Right lobe of liver (tissue), 4 donors: ENCODE measurements at regions not wholly inside any gene's neighbourhood (a gene's known extent, or its start where the extent isn't known, plus 50 kb on each side); places are given as distances from the start of the nearest gene placed in this dataset.

Experiments
- POLR2A ChIP-seq: fragments of 450-650 bp; IDR thresholded peaks from one replicate; pipeline ENCODE4 v1.6.1; 2017; ENCODE audit warnings: antibody characterized with exemption, mild to moderate bottlenecking
- TF ChIP-seq, protein P1 (sequence below), 4 donors: fragments of 200-600 bp in 3 of 4; fragments of 450-650 bp in 1 of 4; IDR thresholded peaks; one replicate each; pipeline versions ENCODE4 v1.5.1 to v1.8.0; 2016 to 2022; ENCODE audit warnings: antibody characterized with exemption in 4 of 4, mild to moderate bottlenecking in 2 of 4
- donor health status: DM: no; HTN: no; CAD: no.
- donor health status: DM: no; HTN: no; CAD: no.
- donor health status: DM: no; HTN: yes; CAD: no.

GRCh38 chr6:157751547-157752200 is 71.4 kb upstream of the SNX9 start:
- TF ChIP-seq, protein P1, sequence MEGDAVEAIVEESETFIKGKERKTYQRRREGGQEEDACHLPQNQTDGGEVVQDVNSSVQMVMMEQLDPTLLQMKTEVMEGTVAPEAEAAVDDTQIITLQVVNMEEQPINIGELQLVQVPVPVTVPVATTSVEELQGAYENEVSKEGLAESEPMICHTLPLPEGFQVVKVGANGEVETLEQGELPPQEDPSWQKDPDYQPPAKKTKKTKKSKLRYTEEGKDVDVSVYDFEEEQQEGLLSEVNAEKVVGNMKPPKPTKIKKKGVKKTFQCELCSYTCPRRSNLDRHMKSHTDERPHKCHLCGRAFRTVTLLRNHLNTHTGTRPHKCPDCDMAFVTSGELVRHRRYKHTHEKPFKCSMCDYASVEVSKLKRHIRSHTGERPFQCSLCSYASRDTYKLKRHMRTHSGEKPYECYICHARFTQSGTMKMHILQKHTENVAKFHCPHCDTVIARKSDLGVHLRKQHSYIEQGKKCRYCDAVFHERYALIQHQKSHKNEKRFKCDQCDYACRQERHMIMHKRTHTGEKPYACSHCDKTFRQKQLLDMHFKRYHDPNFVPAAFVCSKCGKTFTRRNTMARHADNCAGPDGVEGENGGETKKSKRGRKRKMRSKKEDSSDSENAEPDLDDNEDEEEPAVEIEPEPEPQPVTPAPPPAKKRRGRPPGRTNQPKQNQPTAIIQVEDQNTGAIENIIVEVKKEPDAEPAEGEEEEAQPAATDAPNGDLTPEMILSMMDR (IDR thresholded peaks at IDR 0.05), result no peak
- no peak for TF ChIP-seq POLR2A
